Lower lobe of right lung (tissue), 2 donors: ENCODE measurements at regions not wholly inside any gene's neighbourhood (a gene's known extent, or its start where the extent isn't known, plus 50 kb on each side); places are given as distances from the start of the nearest gene placed in this dataset.

ENCODE experiments used
- ATAC-seq, 2 donors: fragments of 200-7000 bp; cut with Tn5 transposase; one replicate each; pipeline ENCODE4 v1.9.1; 2020 to 2022; ENCODE audit warnings: mild to moderate bottlenecking in 2 of 2, moderate library complexity in 2 of 2
- DNase-seq: peaks from one replicate; pipeline ENCODE4 v3.0.0-alpha.2; 2020
- H3K27ac ChIP-seq: fragments of 200-600 bp; one replicate; pipeline ENCODE4 v1.8.0; 2022
- H3K27me3 ChIP-seq: fragments of 200-600 bp; one replicate; pipeline ENCODE4 v1.8.0; 2022; ENCODE audit warnings: low read depth
- H3K36me3 ChIP-seq: fragments of 200-600 bp; one replicate; pipeline ENCODE4 v1.8.0; 2022; ENCODE audit warnings: mild to moderate bottlenecking
- H3K4me1 ChIP-seq: fragments of 200-600 bp; one replicate; pipeline ENCODE4 v1.8.0; 2022
- H3K4me3 ChIP-seq: fragments of 200-600 bp; one replicate; pipeline ENCODE4 v1.8.0; 2022; ENCODE audit warnings: mild to moderate bottlenecking
- H3K9me3 ChIP-seq: fragments of 200-600 bp; one replicate; pipeline ENCODE4 v1.8.0; 2022
- CTCF ChIP-seq: fragments of 200-600 bp; IDR thresholded peaks from one replicate; pipeline ENCODE4 v1.8.0; 2022; ENCODE audit warnings: antibody characterized with exemption, mild to moderate bottlenecking
- intact Hi-C: fragments of 100-400 bp; cut with DNase I; formaldehyde crosslinking; loops from one replicate; pipeline ENCODE4 v1.11.0; 2022
- donor health status: DM: no; HTN: yes; CAD: no; lungs with severe emphysema.

DNA sequence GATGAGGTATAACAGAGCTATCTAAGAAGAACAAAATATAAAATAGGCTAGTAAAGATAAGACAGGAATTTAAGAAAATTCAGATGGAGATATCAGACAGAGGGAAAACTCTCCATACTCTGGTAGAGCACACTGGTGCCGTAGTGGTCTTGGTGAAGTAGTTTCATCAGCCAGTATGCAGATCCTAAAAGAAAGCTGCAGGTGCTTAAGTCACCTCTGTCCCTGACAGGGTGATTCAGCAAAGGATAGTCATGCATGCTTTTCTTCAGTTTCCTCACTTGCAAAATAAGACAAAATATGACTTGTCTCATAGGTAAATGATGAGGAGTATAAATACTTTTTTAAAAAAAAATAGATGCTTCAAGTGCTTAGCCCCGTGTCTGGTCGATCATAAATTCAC, 794.9 kb downstream of the TNS3 start:
- TF ChIP-seq CTCF = no peak
- Histone ChIP-seq H3K27me3 (no peaks in the 10 kb centered on the region), H3K4me3 (no peak overlapping the region), H3K9me3 (no peaks in the 10 kb centered on the region), H3K36me3 (no peaks in the 10 kb centered on the region), H3K4me1 (no peaks in the 10 kb centered on the region), H3K27ac (no peak overlapping the region)
- intact Hi-C loops = no loop called here
- no peak for ATAC-seq
- DNase-seq = no peak

DNA sequence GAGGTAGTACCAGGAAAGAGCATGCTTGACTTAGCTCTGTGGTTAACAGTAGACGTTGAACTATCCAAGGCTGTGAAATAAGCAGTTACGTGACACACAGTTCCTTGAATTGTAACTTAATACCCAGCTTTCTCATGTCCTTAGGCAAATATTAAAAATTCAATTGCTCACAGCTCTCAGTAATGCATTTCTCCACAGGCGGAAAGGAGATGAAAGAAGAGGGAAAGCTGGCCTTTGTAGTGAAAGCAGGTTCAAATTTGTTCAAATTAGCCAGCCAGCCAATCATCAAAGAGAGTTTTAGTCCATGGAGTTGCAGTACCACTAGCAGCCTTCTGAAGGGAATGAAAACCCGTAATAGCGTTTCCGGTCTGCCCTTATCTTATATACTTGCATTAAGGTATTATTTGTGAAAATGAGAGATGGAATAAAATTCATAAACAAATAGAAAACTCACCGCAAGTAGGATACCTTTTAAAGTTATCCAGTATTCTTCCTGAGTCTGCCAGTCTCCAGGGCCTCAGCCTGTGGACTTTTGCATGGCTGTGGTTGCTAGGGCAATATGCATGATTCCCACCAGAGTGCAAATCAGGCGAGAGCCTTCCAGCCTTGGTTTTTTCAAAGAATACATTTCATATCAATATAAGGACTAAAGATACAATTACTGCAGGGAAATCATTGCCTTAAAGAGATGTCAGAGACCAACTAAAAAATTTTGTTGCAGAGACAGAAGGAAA, 795.5 kb downstream of the TNS3 start:
- Histone ChIP-seq H3K27ac (no peak overlapping the region), H3K9me3 (no peaks in the 10 kb centered on the region), H3K27me3 (no peaks in the 10 kb centered on the region), H3K4me3 (no peak overlapping the region), H3K4me1 (no peaks in the 10 kb centered on the region), H3K36me3 (no peaks in the 10 kb centered on the region)
- no peak for TF ChIP-seq CTCF
- ATAC-seq (no peak), DNase-seq (no peak)
- intact Hi-C loops = no loop called here

GRCh38 chr7:46784732-46785131, 797.2 kb downstream of the TNS3 start:
- ATAC-seq (no peak), DNase-seq (no peak)
- no peaks in the 10 kb centered on the region for H3K4me1 ChIP-seq
- no peaks in the 10 kb centered on the region for H3K27me3 ChIP-seq
- no peak overlapping the region for H3K4me3 ChIP-seq
- no peak overlapping the region for H3K27ac ChIP-seq
- H3K9me3 ChIP-seq = peaks cover 2% of the 10 kb centered on the region
- intact Hi-C loops = no loop called here
- no peaks in the 10 kb centered on the region for H3K36me3 ChIP-seq
- no peak for TF ChIP-seq CTCF

DNA sequence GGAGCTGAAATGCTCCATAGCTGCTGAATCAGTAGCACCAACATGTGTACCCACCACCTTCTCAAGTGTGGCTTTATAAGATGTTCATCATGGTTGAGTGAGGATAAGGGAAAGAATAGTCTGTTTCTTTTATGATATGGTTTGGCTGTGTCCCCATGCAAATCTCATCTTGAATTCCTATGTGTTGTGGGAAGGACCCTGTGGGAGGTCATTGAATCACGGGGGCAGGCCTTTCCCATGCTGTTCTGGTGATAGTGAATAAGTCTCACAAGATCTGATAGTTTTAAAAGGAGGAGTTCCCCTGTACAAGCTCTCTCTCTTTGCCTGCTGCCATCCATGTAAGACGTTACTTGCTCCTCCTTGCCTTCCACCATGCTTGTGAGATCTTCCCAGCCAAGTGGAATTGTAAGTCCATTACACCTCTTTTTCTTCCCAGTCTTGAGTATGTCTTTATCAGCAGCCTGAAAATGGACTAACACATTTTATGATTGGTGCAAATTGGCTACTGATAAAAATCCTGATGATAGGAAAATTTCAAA, 799.9 kb downstream of the TNS3 start:
- Histone ChIP-seq H3K4me3 (no peak overlapping the region), H3K4me1 (no peaks in the 10 kb centered on the region), H3K27me3 (no peaks in the 10 kb centered on the region), H3K36me3 (no peaks in the 10 kb centered on the region), H3K27ac (no peak overlapping the region), H3K9me3 (peaks cover 8% of the 10 kb centered on the region)
- DNase-seq (no peak), ATAC-seq (no peak)
- intact Hi-C loops = no loop called here
- TF ChIP-seq CTCF = no peak

DNA sequence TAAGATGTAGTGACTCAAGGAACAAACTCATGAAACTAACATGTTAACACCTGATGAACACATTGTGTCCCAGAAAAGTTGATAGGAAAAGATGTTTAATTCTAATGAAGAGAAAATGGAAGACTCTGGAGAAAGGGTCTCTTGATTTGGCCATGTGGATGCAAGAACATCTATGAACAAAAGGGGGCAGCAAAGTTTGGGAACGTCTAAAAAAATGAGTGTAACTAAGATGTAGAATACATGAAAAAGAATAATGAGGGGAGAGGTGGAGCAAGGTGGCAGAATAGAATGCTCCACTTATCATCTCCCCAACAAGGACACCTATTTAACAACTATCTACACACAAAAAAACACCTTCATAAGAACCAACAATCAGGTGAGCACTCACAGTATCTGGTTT, 805.1 kb downstream of the TNS3 start:
- intact Hi-C loops = no loop called here
- Histone ChIP-seq H3K4me3 (no peak overlapping the region), H3K27me3 (no peaks in the 10 kb centered on the region), H3K36me3 (no peaks in the 10 kb centered on the region), H3K9me3 (peaks cover 8% of the 10 kb centered on the region), H3K27ac (no peak overlapping the region), H3K4me1 (no peaks in the 10 kb centered on the region)
- no peak for DNase-seq
- TF ChIP-seq CTCF = peak; percentile 41
- ATAC-seq = no peak
